HEK293T (cell line): ENCODE measurements at regions not wholly inside any gene's neighbourhood (a gene's known extent, or its start where the extent isn't known, plus 50 kb on each side); places are given as distances from the start of the nearest gene placed in this dataset.

Experiments used
- CTCF ChIA-PET: fragments of 350-600 bp; formaldehyde crosslinking; extraction: SDS; loops from one replicate; lab custom pipeline; 2021; ENCODE audit warnings: antibody characterized with exemption, inconsistent platforms; lab: Yijun Ruan, JAX
- POLR2A ChIA-PET: fragments of 350-600 bp; formaldehyde crosslinking; extraction: SDS; loops from one replicate; lab custom pipeline; 2020; ENCODE audit warnings: antibody characterized with exemption, inconsistent platforms; lab: Yijun Ruan, JAX
- DNase-seq: peaks from one replicate; pipeline ENCODE4 v3.0.0; 2012; ENCODE audit warnings: mixed read lengths; ENCODE audit errors: extremely low spot score
- ARNT ChIP-seq: fragments of 450-650 bp; IDR thresholded peaks from 2 replicates; pipeline ENCODE4 v1.6.1; 2017; ENCODE audit warnings: mild to moderate bottlenecking
- BHLHE40 ChIP-seq: fragments of 450-650 bp; IDR thresholded peaks from 2 replicates; pipeline ENCODE4 v1.6.1; 2016; ENCODE audit warnings: mild to moderate bottlenecking, moderate library complexity, borderline replicate concordance
- CTBP1 ChIP-seq: fragments of 450-650 bp; IDR thresholded peaks from 2 replicates; pipeline ENCODE4 v1.6.1; 2016; ENCODE audit warnings: borderline replicate concordance
- ELF4 ChIP-seq: fragments of 450-650 bp; IDR thresholded peaks from 2 replicates; pipeline ENCODE4 v1.6.1; 2017; ENCODE audit warnings: antibody characterized with exemption
- FOXA1 ChIP-seq: fragments of 450-650 bp; IDR thresholded peaks from 2 replicates; pipeline ENCODE4 v1.6.1; 2016; ENCODE audit warnings: mild to moderate bottlenecking
- FOXK2 ChIP-seq: fragments of 450-650 bp; IDR thresholded peaks from 2 replicates; pipeline ENCODE4 v1.6.1; 2016; ENCODE audit warnings: mild to moderate bottlenecking
- FOXM1 ChIP-seq: fragments of 450-650 bp; IDR thresholded peaks from 2 replicates; pipeline ENCODE4 v1.6.1; 2017; ENCODE audit warnings: mild to moderate bottlenecking, borderline replicate concordance
- HDGF ChIP-seq: fragments of 450-650 bp; IDR thresholded peaks from 2 replicates; pipeline ENCODE4 v1.6.1; 2017; ENCODE audit warnings: antibody characterized with exemption, borderline replicate concordance
- L3MBTL2 ChIP-seq: fragments of 450-650 bp; conservative IDR thresholded peaks from 2 replicates; pipeline ENCODE4 v1.6.1; 2016; ENCODE audit warnings: mild to moderate bottlenecking
- LEF1 ChIP-seq: fragments of 450-650 bp; IDR thresholded peaks from 2 replicates; pipeline ENCODE4 v1.6.1; 2017; ENCODE audit warnings: mild to moderate bottlenecking, borderline replicate concordance
- NFRKB ChIP-seq: fragments of 450-650 bp; IDR thresholded peaks from 2 replicates; pipeline ENCODE4 v1.6.1; 2016; ENCODE audit warnings: mild to moderate bottlenecking, moderate library complexity
- SP1 ChIP-seq: fragments of 450-650 bp; IDR thresholded peaks from 2 replicates; pipeline ENCODE4 v1.6.1; 2017
- SUZ12 ChIP-seq: fragments of 450-650 bp; IDR thresholded peaks from 2 replicates; pipeline ENCODE4 v1.6.1; 2016; ENCODE audit warnings: mild to moderate bottlenecking
- TARDBP ChIP-seq: fragments of 450-650 bp; IDR thresholded peaks from 2 replicates; pipeline ENCODE4 v1.6.1; 2016
- ZNF384 ChIP-seq: fragments of 450-650 bp; IDR thresholded peaks from 2 replicates; pipeline ENCODE4 v1.6.1; 2016
- TF ChIP-seq, protein P1 (sequence below): fragments of 450-650 bp; IDR thresholded peaks from 2 replicates; pipeline ENCODE4 v1.6.1; 2016

DNA sequence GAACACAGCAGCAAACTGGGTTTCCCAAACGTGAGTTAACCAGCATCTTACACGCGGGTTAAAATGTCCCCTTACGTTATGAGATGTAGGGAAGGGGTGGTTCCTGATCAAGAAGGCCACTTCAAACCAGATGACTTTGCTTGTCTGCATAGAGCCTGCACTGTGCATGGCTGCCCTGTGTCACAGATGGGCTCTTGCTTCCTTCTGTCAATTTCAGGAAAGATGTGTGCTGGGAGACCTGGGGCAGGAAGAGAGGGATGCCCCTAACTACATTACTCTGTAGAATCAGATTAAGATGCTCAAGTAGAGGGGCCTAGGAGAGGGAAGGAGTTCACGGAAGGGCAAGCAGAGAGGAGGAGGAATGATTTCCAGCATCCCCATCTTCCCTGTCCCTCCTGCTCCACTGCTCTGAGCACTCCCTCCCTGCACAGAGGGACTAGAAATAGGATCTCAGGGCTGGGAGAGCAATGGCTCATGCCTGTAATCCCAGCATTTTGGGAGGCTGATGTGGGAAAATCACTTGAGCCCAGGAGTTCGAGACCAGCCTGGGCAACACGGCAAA is 63.5 kb upstream of the ZMYND8 start:
- DNase-seq = no peak
- TF ChIP-seq FOXK2 = no peak
- TF ChIP-seq FOXM1 = no peak
- no peak for TF ChIP-seq ELF4
- no peak for TF ChIP-seq BHLHE40
- no peak for TF ChIP-seq FOXA1
- TF ChIP-seq ARNT = no peak
- TF ChIP-seq, protein P1, sequence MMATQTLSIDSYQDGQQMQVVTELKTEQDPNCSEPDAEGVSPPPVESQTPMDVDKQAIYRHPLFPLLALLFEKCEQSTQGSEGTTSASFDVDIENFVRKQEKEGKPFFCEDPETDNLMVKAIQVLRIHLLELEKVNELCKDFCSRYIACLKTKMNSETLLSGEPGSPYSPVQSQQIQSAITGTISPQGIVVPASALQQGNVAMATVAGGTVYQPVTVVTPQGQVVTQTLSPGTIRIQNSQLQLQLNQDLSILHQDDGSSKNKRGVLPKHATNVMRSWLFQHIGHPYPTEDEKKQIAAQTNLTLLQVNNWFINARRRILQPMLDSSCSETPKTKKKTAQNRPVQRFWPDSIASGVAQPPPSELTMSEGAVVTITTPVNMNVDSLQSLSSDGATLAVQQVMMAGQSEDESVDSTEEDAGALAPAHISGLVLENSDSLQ = no peak
- no peak for TF ChIP-seq L3MBTL2
- TF ChIP-seq ZNF384 = no peak
- TF ChIP-seq SUZ12 = no peak
- no peak for TF ChIP-seq NFRKB
- TF ChIP-seq SP1 = no peak
- TF ChIP-seq TARDBP = no peak
- TF ChIP-seq LEF1 = no peak
- ChIA-PET POLR2A (no interaction called here), CTCF (no interaction called here)

DNA sequence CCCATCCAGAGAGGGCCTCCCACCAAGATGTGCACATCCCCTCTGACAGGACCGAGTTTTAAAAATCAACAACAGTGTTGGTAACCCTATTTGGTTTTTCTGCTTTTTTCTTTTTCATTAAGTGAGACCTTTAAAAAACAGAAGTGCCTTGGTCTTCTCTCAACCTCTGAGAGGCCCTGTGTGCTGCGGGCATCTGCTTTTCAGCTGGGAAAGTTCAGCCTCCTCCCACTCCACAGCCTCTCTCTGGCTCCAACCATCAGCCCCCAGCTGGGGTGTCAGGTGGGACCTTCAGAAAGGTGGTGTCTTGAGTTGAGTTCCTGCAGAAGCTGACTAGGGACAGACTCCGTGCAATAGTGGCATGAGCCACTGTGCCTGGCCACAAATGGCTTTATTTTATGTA is 64.6 kb upstream of the ZMYND8 start:
- no peak for DNase-seq
- ChIA-PET POLR2A (no interaction called here), CTCF (no interaction called here)
- TF ChIP-seq ARNT (no peak), ELF4 (no peak), BHLHE40 (no peak), FOXM1 (no peak), SUZ12 (no peak), ZNF384 (no peak), FOXK2 (no peak), CTBP1 (no peak), LEF1 (no peak), SP1 (no peak), HDGF (no peak), FOXA1 (no peak), NFRKB (no peak), L3MBTL2 (no peak), TARDBP (no peak)
- TF ChIP-seq, protein P1 = no peak

DNA sequence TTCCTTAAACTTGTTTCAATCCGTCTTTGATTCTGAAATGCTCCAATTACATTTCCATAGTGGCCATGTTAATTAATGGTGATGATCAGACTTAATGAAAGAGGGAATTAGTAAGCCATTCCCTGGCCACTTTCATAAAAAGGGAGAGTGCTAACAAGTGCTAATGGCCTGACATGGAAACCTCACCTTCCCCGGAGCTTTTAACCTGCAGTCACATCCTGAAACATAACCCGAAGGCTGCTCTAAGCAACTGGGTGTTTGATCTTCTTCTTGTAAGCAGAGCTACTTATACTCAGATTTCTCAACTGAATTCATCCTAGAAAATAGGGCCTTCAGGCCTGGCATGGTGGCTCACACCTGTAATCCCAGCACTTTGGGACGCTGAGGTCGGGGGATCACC is 67.1 kb upstream of the ZMYND8 start:
- no peak for DNase-seq
- ChIA-PET CTCF (no interaction called here), POLR2A (no interaction called here)

GRCh38 chr20:47427067-47427466 is 70.6 kb upstream of the ZMYND8 start:
- CTCF ChIA-PET = no interaction called here
- POLR2A ChIA-PET = no interaction called here
- DNase-seq = no peak
- TF ChIP-seq LEF1 (no peak), HDGF (no peak), SUZ12 (no peak)
- TF ChIP-seq, protein P1 = no peak

More for the DNA sequence above, 67.1 kb upstream of the ZMYND8 start:
- TF ChIP-seq ELF4 (no peak), BHLHE40 (no peak), L3MBTL2 (no peak), FOXA1 (no peak), FOXM1 (no peak), CTBP1 (no peak), ARNT (no peak), FOXK2 (no peak), SP1 (no peak), NFRKB (no peak), LEF1 (no peak), ZNF384 (no peak), SUZ12 (no peak), TARDBP (no peak), HDGF (no peak)
- TF ChIP-seq, protein P1 = no peak

- POLR2A ChIA-PET = no interaction called here
- CTCF ChIA-PET = no interaction called here
- DNase-seq = no peak
- TF ChIP-seq FOXA1 (no peak), FOXM1 (no peak), FOXK2 (no peak), TARDBP (no peak), SP1 (no peak), BHLHE40 (no peak), L3MBTL2 (no peak), LEF1 (no peak), ZNF384 (no peak), NFRKB (no peak), ELF4 (no peak), SUZ12 (no peak), HDGF (no peak), CTBP1 (no peak), ARNT (no peak)
- TF ChIP-seq, protein P1 = no peak
Observed at GRCh38 chr20:47427746-47428145, 71.2 kb upstream of the ZMYND8 start.
